K562 (cell line): ENCODE measurements at regions not wholly inside any gene's neighbourhood (a gene's known extent, or its start where the extent isn't known, plus 50 kb on each side); places are given as distances from the start of the nearest gene placed in this dataset.

ENCODE experiments used
- ATAC-seq: fragments of 200-7000 bp; cut with Tn5 transposase; 3 replicates; pipeline ENCODE4 v1.9.1; 2020; ENCODE audit warnings: moderate library complexity
- BruUV-seq: library from RNA; stranded (reverse); fragments of 400-500 nt; replicated peaks from 2 replicates; lab custom pipeline; 2021; lab: Mats Ljungman, UMichigan
- CTCF ChIA-PET: fragments of 300-600 bp; formaldehyde crosslinking; extraction: SDS; loops from one replicate; lab custom pipeline; 2021; ENCODE audit warnings: low intra/inter-chr PET ratio; lab: Yijun Ruan, JAX
- POLR2A ChIA-PET: fragments of 300-600, 350-650 bp; sonication (Branson Sonifier 250); formaldehyde crosslinking; extraction: SDS; loops from one replicate; lab custom pipeline; 2021; ENCODE audit warnings: antibody characterized with exemption, inconsistent platforms; lab: Yijun Ruan, JAX
- DNase-seq, 4 experiments: peaks; one replicate each; pipeline versions ENCODE4 v3.0.0 to v3.0.0-alpha.2; 2011 to 2018; ENCODE audit warnings: low spot score in 3 of 4, mixed read lengths in 3 of 4; ENCODE audit errors: extremely low read depth in 1 of 4
- FAIRE-seq: peaks from 2 replicates; lab custom pipeline; 2011; peaks lifted over from hg19 to GRCh38; lab: Jason Lieb, UNC
- H2AFZ ChIP-seq: 2 replicates; pipeline ENCODE4 v1.6.0; 2011; ENCODE audit warnings: low read depth, low read length, control low read depth, inconsistent platforms
- H3K27ac ChIP-seq: fragments of 200-600 bp; 3 replicates; pipeline ENCODE4 v1.8.0; 2011; ENCODE audit warnings: low read depth, mild to moderate bottlenecking, control low read depth, inconsistent platforms, low read length, moderate library complexity, mixed read lengths; ENCODE audit errors: extremely low read depth
- H3K27me3 ChIP-seq, 2 experiments: fragments of 300-600 bp in 1 of 2; 2 replicates in 1 of 2; 3 replicates in 1 of 2; pipeline versions ENCODE4 v1.6.0 to v1.8.0; 2011; ENCODE audit warnings: inconsistent platforms in 2 of 2, low read length in 2 of 2, mild to moderate bottlenecking in 1 of 2, mixed read lengths in 1 of 2, moderate library complexity in 1 of 2; ENCODE audit not compliant: control insufficient read depth in 2 of 2, insufficient read depth in 2 of 2
- H3K36me3 ChIP-seq: fragments of 300-600 bp; 3 replicates; pipeline ENCODE4 v1.8.0; 2011; ENCODE audit warnings: mild to moderate bottlenecking, low read length, inconsistent platforms; ENCODE audit not compliant: control insufficient read depth, insufficient read depth
- H3K4me1 ChIP-seq, 2 experiments: fragments of 200-600 bp in 1 of 2; replicated peaks in 1 of 2; 2 replicates in 1 of 2; 3 replicates in 1 of 2; pipeline versions ENCODE4 v1.5.1 to v1.8.0; 2011; ENCODE audit warnings: inconsistent platforms in 2 of 2, low read length in 2 of 2, mild to moderate bottlenecking in 1 of 2, mixed read lengths in 1 of 2, moderate library complexity in 1 of 2; ENCODE audit not compliant: control insufficient read depth in 2 of 2, insufficient read depth in 2 of 2
- H3K4me2 ChIP-seq: 2 replicates; pipeline ENCODE4 v1.6.1; 2011; ENCODE audit warnings: low read length, control low read depth, inconsistent platforms, mixed read lengths; ENCODE audit not compliant: insufficient read depth
- H3K4me3 ChIP-seq: fragments of 200-600 bp; sonication (generic), shearing (Covaris generic); 2 replicates; pipeline ENCODE4 v1.5.1; 2016; ENCODE audit warnings: control low read depth, inconsistent platforms
- H3K79me2 ChIP-seq: fragments of 200-600 bp; 3 replicates; pipeline ENCODE4 v1.8.0; 2011; ENCODE audit warnings: low read length, inconsistent platforms; ENCODE audit not compliant: control insufficient read depth, insufficient read depth
- H3K9ac ChIP-seq, 2 experiments: 2 replicates each; pipeline versions ENCODE4 v1.6.0 to v1.6.1; 2011; ENCODE audit warnings: low read depth in 2 of 2, low read length in 2 of 2, control low read depth in 1 of 2, inconsistent platforms in 1 of 2, mild to moderate bottlenecking in 1 of 2, mixed read lengths in 1 of 2; ENCODE audit not compliant: insufficient read depth in 1 of 2
- H3K9me1 ChIP-seq: one replicate; pipeline ENCODE4 v1.6.0; 2011; ENCODE audit warnings: inconsistent platforms, mild to moderate bottlenecking, low read length, moderate library complexity; ENCODE audit not compliant: control insufficient read depth, insufficient read depth
- H3K9me3 ChIP-seq: replicated peaks from 2 replicates; pipeline ENCODE4 v1.5.1; 2011; ENCODE audit warnings: low read depth, low read length, inconsistent platforms; ENCODE audit not compliant: control insufficient read depth, insufficient read depth
- H4K20me1 ChIP-seq: replicated peaks from 2 replicates; pipeline ENCODE4 v1.6.1; 2011; ENCODE audit warnings: low read length, inconsistent platforms, mixed read lengths; ENCODE audit not compliant: control insufficient read depth, insufficient read depth
- CCNT2 ChIP-seq: IDR thresholded peaks from 2 replicates; pipeline ENCODE4 v1.6.1; 2011; ENCODE audit warnings: borderline replicate concordance, low read depth, mild to moderate bottlenecking, moderate library complexity, mixed read lengths, low read length; ENCODE audit not compliant: insufficient read length; ENCODE audit errors: extremely low read depth
- CTCFL ChIP-seq: IDR thresholded peaks from 2 replicates; pipeline ENCODE4 v1.6.1; 2011; ENCODE audit warnings: borderline replicate concordance, low read depth, mild to moderate bottlenecking, moderate library complexity, low read length; ENCODE audit not compliant: insufficient read depth, poor library complexity, severe bottlenecking
- MCM5 ChIP-seq: fragments of 450-650 bp; IDR thresholded peaks from 2 replicates; pipeline ENCODE4 v1.6.1; 2016; ENCODE audit warnings: low read depth
- NFRKB ChIP-seq: fragments of 450-650 bp; IDR thresholded peaks from 2 replicates; pipeline ENCODE4 v1.6.1; 2016; ENCODE audit warnings: low read depth
- ZKSCAN3 ChIP-seq: fragments of 250-450 bp; sonication (Bioruptor Pico); IDR thresholded peaks from 2 replicates; pipeline ENCODE4 v1.4.0; 2020
- ZNF41 ChIP-seq: fragments of 250-450 bp; sonication (Bioruptor Pico); conservative IDR thresholded peaks from 2 replicates; pipeline ENCODE4 v1.4.0; 2020; ENCODE audit warnings: mild to moderate bottlenecking
- WGBS: fragments of 100-300 bp; shearing (Covaris generic); methylation state at CpG from one replicate; pipeline ENCODE4 v1.1.6; 2016; ENCODE audit warnings: low coverage, mixed read lengths; ENCODE audit not compliant: insufficient coverage; ENCODE audit errors: missing lambda C conversion rate; 5-methylcytosine and 5-hydroxymethylcytosine counted together
- in situ Hi-C: fragments of 300-500 bp; cut with MboI; formaldehyde crosslinking; loops from 4 replicates; pipeline ENCODE4 v1.15.0; 2018; ENCODE audit warnings: inconsistent platforms, mixed read lengths
- intact Hi-C: fragments of 100-400 bp; cut with micrococcal nuclease; formaldehyde crosslinking; loops from 2 replicates; pipeline ENCODE4 v1.14.2; 2022
- TF ChIP-seq, protein P1 (sequence below): fragments of 450-650 bp; IDR thresholded peaks from 2 replicates; pipeline ENCODE4 v1.6.1; 2016; ENCODE audit warnings: mild to moderate bottlenecking
- TF ChIP-seq, protein P2 (sequence below), 2 experiments: fragments of 150-350 bp in 1 of 2; IDR thresholded peaks; 2 replicates each; pipeline ENCODE4 v1.6.1; 2012 to 2016; ENCODE audit warnings: low read depth in 2 of 2, low read length in 2 of 2, mild to moderate bottlenecking in 1 of 2, moderate library complexity in 1 of 2

DNA sequence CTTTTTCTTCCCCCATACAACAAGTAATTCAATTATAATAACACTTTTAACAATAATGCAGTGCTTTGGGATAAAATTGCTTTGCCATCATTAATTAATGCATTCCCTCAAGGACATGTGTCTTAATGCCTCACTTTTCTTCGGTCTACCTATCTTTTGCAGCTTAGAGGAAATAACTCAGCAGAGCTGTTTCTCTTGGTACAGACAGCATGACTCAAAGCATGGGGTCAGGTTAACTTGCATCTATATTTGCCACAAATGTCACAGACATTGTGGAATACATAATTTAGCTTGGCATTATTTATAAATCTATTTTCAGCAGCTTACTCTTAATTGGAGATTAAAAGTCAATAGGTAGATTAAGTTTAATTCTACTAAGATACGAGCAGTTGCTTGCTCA, 376.1 kb upstream of the CNTNAP5 start:
- in situ Hi-C loops: no loop called here
- intact Hi-C loops: no loop called here
- Histone ChIP-seq H3K4me2 (no peak overlapping the region), H3K9ac (no peak overlapping the region), H3K36me3 (no peaks in the 10 kb centered on the region), H3K27me3 (no peaks in the 10 kb centered on the region)
- CTCF ChIA-PET: no interaction called here
- TF ChIP-seq ZNF41 (CRISPR knock-in tag) (no peak), NFRKB (no peak), CCNT2 (no peak)
- TF ChIP-seq, all 486 proteins: peak for 0
- Histone ChIP-seq H3K4me3 (no peak overlapping the region), H3K27ac (no peak overlapping the region), H3K79me2 (no peaks in the 10 kb centered on the region), H4K20me1 (no peaks in the 10 kb centered on the region), H2AFZ (no peak overlapping the region), H3K9me1 (no peaks in the 10 kb centered on the region), H3K9me3 (no peaks in the 10 kb centered on the region), H3K4me1 (no peaks in the 10 kb centered on the region)
- POLR2A ChIA-PET: no interaction called here
- FAIRE-seq: no peak
- no peak for DNase-seq
- WGBS: 3% methylated on average over 2 of the region's 2 CpGs
- no TSS peak for BruUV-seq
- no peak for ATAC-seq

DNA sequence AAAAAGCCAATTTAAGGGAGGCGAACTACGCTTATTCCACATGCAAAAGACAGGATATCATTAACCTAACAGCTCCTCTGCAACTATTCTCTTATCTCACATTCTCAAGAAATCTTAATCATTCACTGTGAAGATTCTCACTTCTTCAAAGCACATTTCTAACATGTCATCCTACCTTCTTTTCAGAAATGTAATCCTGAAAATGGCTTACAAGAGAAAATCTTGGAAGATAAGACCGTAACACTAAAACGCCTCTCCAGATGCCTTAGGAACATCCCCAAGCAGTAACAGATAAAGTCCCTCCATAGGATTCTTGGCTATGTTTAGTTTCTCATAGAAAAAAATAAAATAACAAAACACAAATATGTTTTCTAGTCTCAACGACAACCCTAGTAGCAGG, 373.9 kb upstream of the CNTNAP5 start:
- Histone ChIP-seq H3K4me1 (no peaks in the 10 kb centered on the region), H3K9me3 (no peaks in the 10 kb centered on the region), H2AFZ (no peak overlapping the region), H4K20me1 (no peaks in the 10 kb centered on the region), H3K79me2 (no peaks in the 10 kb centered on the region), H3K4me3 (no peak overlapping the region), H3K9ac (no peak overlapping the region), H3K27me3 (no peaks in the 10 kb centered on the region), H3K9me1 (no peaks in the 10 kb centered on the region), H3K27ac (no peak overlapping the region), H3K4me2 (no peak overlapping the region), H3K36me3 (no peaks in the 10 kb centered on the region)
- in situ Hi-C loops: no loop called here
- ChIA-PET POLR2A (no interaction called here), CTCF (no interaction called here)
- WGBS: 0% methylated on average over 5 of the region's 5 CpGs
- no peak for FAIRE-seq
- DNase-seq: no peak
- BruUV-seq: no TSS peak
- no peak for ATAC-seq
- intact Hi-C loops: no loop called here
- TF ChIP-seq CTCFL (no peak), MCM5 (no peak), ZKSCAN3 (CRISPR knock-in tag) (no peak)
- TF ChIP-seq, protein P1, sequence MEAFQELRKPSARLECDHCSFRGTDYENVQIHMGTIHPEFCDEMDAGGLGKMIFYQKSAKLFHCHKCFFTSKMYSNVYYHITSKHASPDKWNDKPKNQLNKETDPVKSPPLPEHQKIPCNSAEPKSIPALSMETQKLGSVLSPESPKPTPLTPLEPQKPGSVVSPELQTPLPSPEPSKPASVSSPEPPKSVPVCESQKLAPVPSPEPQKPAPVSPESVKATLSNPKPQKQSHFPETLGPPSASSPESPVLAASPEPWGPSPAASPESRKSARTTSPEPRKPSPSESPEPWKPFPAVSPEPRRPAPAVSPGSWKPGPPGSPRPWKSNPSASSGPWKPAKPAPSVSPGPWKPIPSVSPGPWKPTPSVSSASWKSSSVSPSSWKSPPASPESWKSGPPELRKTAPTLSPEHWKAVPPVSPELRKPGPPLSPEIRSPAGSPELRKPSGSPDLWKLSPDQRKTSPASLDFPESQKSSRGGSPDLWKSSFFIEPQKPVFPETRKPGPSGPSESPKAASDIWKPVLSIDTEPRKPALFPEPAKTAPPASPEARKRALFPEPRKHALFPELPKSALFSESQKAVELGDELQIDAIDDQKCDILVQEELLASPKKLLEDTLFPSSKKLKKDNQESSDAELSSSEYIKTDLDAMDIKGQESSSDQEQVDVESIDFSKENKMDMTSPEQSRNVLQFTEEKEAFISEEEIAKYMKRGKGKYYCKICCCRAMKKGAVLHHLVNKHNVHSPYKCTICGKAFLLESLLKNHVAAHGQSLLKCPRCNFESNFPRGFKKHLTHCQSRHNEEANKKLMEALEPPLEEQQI: no peak
- TF ChIP-seq, protein P2, sequence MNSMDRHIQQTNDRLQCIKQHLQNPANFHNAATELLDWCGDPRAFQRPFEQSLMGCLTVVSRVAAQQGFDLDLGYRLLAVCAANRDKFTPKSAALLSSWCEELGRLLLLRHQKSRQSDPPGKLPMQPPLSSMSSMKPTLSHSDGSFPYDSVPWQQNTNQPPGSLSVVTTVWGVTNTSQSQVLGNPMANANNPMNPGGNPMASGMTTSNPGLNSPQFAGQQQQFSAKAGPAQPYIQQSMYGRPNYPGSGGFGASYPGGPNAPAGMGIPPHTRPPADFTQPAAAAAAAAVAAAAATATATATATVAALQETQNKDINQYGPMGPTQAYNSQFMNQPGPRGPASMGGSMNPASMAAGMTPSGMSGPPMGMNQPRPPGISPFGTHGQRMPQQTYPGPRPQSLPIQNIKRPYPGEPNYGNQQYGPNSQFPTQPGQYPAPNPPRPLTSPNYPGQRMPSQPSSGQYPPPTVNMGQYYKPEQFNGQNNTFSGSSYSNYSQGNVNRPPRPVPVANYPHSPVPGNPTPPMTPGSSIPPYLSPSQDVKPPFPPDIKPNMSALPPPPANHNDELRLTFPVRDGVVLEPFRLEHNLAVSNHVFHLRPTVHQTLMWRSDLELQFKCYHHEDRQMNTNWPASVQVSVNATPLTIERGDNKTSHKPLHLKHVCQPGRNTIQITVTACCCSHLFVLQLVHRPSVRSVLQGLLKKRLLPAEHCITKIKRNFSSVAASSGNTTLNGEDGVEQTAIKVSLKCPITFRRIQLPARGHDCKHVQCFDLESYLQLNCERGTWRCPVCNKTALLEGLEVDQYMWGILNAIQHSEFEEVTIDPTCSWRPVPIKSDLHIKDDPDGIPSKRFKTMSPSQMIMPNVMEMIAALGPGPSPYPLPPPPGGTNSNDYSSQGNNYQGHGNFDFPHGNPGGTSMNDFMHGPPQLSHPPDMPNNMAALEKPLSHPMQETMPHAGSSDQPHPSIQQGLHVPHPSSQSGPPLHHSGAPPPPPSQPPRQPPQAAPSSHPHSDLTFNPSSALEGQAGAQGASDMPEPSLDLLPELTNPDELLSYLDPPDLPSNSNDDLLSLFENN (IDR thresholded peaks at IDR 0.05; ENCODE audit: low read depth in 2 of 2, low read length in 2 of 2): no peak
